Upper lobe of left lung (tissue), 6 donors: ENCODE measurements at regions not wholly inside any gene's neighbourhood (a gene's known extent, or its start where the extent isn't known, plus 50 kb on each side); places are given as distances from the start of the nearest gene placed in this dataset.

Source experiments
- ATAC-seq, 2 donors: fragments of 200-7000 bp; cut with Tn5 transposase; one replicate each; pipeline ENCODE4 v1.9.1; 2022; ENCODE audit warnings: mild to moderate bottlenecking in 2 of 2, moderate library complexity in 2 of 2; ENCODE audit not compliant: low FRiP score in 2 of 2
- DNase-seq, 2 donors: peaks; one replicate each; pipeline ENCODE4 v3.0.0-alpha.2; 2019 to 2020
- H3K27ac ChIP-seq, 4 donors: fragments of 200-600 bp; sonication (generic); one replicate each; pipeline ENCODE4 v1.5.1; 2016 to 2019
- H3K27me3 ChIP-seq, 4 donors: fragments of 200-600 bp; sonication (generic); one replicate each; pipeline ENCODE4 v1.5.1; 2017 to 2019
- H3K36me3 ChIP-seq, 4 donors: fragments of 200-600 bp; sonication (generic); one replicate each; pipeline ENCODE4 v1.5.1; 2016 to 2019
- H3K4me1 ChIP-seq, 4 donors: fragments of 200-600 bp; sonication (generic); one replicate each; pipeline ENCODE4 v1.5.1; 2018 to 2019
- H3K4me3 ChIP-seq, 4 donors: fragments of 200-600 bp; sonication (generic); one replicate each; pipeline ENCODE4 v1.5.1; 2017 to 2019; ENCODE audit warnings: mild to moderate bottlenecking in 2 of 4, moderate library complexity in 1 of 4
- H3K9me3 ChIP-seq, 4 donors: fragments of 200-600 bp; sonication (generic); one replicate each; pipeline ENCODE4 v1.5.1; 2018 to 2019
- EP300 ChIP-seq, 4 donors: sonication (generic); formaldehyde crosslinking; IDR thresholded peaks; one replicate each; pipeline ENCODE4 v1.5.1; 2017; ENCODE audit warnings: antibody characterized with exemption in 4 of 4, control low read depth in 2 of 4
- POLR2A ChIP-seq, 4 donors: fragments of 450-650 bp; IDR thresholded peaks; one replicate each; pipeline ENCODE4 v1.5.1; 2016 to 2017; ENCODE audit warnings: antibody characterized with exemption in 4 of 4, mild to moderate bottlenecking in 2 of 4
- POLR2AphosphoS5 ChIP-seq, 2 donors: sonication (generic); formaldehyde crosslinking; IDR thresholded peaks; one replicate each; pipeline ENCODE4 v1.5.1; 2017; ENCODE audit warnings: antibody characterized with exemption in 2 of 2
- whole genome bisulfite sequencing, 2 donors: methylation state at CpG; one replicate each; pipeline ENCODE4 v1.1.5; 2017 to 2018; 5-methylcytosine and 5-hydroxymethylcytosine counted together
- TF ChIP-seq, protein P1 (sequence below), 6 experiments: fragments of 450-650 bp in 4 of 6; fragments of 200-600 bp in 2 of 6; sonication (generic) in 2 of 6; IDR thresholded peaks; one replicate each; pipeline ENCODE4 v1.5.1; 2016 to 2019; ENCODE audit warnings: antibody characterized with exemption in 6 of 6
- donor health status: DM: no; HTN: no; CAD: no; lungs with moderate emphysema.
- donor health status: DM: no; HTN: yes; CAD: no; lungs with severe emphysema.

DNA sequence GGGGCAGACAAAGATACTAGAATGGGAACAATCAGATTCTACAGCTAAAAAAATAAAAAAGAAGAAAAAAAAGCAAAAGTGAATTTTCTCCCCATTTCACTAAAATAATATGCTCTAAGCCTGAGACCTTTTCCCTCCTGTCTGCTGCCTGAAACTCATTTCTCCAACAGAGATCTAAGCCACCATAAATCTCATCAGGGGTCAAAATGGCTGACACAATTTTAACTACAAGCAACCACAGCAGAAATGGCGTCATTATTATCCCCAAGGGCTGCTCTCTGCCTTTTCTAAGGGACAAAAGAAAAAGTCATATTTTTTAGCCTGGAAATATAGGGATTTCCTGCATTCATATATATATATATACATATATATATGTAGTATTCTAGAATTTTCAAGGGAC, 183.7 kb upstream of the CAMK1G start:
- 70 to 85% methylated on average over 1 of the region's 1 CpG for WGBS, 2 donors
- Histone ChIP-seq H3K27ac (no peak overlapping the region), H3K36me3 (no peaks in the 10 kb centered on the region), H3K27me3 (no peaks in the 10 kb centered on the region), H3K4me1 (peaks cover 0 to 8% (median 5%) of the 10 kb centered on the region in 4 donors), H3K9me3 (no peaks in the 10 kb centered on the region), H3K4me3 (no peak overlapping the region)
- ATAC-seq (no peak), DNase-seq (no peak)
- no peak for TF ChIP-seq POLR2A (IDR thresholded peaks at IDR 0.05)
- TF ChIP-seq, protein P1, sequence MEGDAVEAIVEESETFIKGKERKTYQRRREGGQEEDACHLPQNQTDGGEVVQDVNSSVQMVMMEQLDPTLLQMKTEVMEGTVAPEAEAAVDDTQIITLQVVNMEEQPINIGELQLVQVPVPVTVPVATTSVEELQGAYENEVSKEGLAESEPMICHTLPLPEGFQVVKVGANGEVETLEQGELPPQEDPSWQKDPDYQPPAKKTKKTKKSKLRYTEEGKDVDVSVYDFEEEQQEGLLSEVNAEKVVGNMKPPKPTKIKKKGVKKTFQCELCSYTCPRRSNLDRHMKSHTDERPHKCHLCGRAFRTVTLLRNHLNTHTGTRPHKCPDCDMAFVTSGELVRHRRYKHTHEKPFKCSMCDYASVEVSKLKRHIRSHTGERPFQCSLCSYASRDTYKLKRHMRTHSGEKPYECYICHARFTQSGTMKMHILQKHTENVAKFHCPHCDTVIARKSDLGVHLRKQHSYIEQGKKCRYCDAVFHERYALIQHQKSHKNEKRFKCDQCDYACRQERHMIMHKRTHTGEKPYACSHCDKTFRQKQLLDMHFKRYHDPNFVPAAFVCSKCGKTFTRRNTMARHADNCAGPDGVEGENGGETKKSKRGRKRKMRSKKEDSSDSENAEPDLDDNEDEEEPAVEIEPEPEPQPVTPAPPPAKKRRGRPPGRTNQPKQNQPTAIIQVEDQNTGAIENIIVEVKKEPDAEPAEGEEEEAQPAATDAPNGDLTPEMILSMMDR (IDR thresholded peaks at IDR 0.05), result no peak

- Histone ChIP-seq H3K27me3 (no peaks in the 10 kb centered on the region), H3K4me1 (peaks cover 0 to 8% (median 5%) of the 10 kb centered on the region in 4 donors), H3K4me3 (no peak overlapping the region), H3K9me3 (no peaks in the 10 kb centered on the region), H3K27ac (no peak overlapping the region), H3K36me3 (no peaks in the 10 kb centered on the region)
- no peak for ATAC-seq
- TF ChIP-seq POLR2AphosphoS5 (IDR thresholded peaks at IDR 0.05) (no peak), POLR2A (IDR thresholded peaks at IDR 0.05) (no peak), EP300 (IDR thresholded peaks at IDR 0.05) (no peak)
- TF ChIP-seq, protein P1 (IDR thresholded peaks at IDR 0.05), result no peak
- WGBS, 2 donors, result 76 to 80% methylated on average over 7 of the region's 7 CpGs
- DNase-seq, result no peak
Measured at GRCh38 chr1:209400351-209401220, 182.9 kb upstream of the CAMK1G start.

- Histone ChIP-seq H3K27ac (no peak overlapping the region), H3K9me3 (no peaks in the 10 kb centered on the region), H3K4me1 (peaks cover 0 to 8% (median 5%) of the 10 kb centered on the region in 4 donors), H3K4me3 (no peak overlapping the region), H3K27me3 (no peaks in the 10 kb centered on the region), H3K36me3 (no peaks in the 10 kb centered on the region)
- TF ChIP-seq EP300 (IDR thresholded peaks at IDR 0.05), result no peak
- ATAC-seq (no peak), DNase-seq (no peak)
- WGBS, 2 donors, result 79% methylated on average over 2 of the region's 2 CpGs
Measured at GRCh38 chr1:209402697-209403096, 180.8 kb upstream of the CAMK1G start.

GRCh38 chr1:209403921-209404320, 179.6 kb upstream of the CAMK1G start:
- H3K27me3 ChIP-seq, result no peaks in the 10 kb centered on the region
- no peaks in the 10 kb centered on the region for H3K36me3 ChIP-seq
- no peak overlapping the region for H3K4me3 ChIP-seq
- DNase-seq, result no peak
- no peak overlapping the region for H3K27ac ChIP-seq
- WGBS, 2 donors, result 88 to 94% methylated on average over 7 of the region's 7 CpGs
- no peak for ATAC-seq
- no peaks in the 10 kb centered on the region for H3K9me3 ChIP-seq
- TF ChIP-seq, protein P1 (IDR thresholded peaks at IDR 0.05), result no peak
- no peak for TF ChIP-seq EP300 (IDR thresholded peaks at IDR 0.05)
- no peak for TF ChIP-seq POLR2AphosphoS5 (IDR thresholded peaks at IDR 0.05)
- TF ChIP-seq POLR2A (IDR thresholded peaks at IDR 0.05), result no peak
- H3K4me1 ChIP-seq, result peaks cover 0 to 2% (median 0%) of the 10 kb centered on the region in 4 donors

DNA sequence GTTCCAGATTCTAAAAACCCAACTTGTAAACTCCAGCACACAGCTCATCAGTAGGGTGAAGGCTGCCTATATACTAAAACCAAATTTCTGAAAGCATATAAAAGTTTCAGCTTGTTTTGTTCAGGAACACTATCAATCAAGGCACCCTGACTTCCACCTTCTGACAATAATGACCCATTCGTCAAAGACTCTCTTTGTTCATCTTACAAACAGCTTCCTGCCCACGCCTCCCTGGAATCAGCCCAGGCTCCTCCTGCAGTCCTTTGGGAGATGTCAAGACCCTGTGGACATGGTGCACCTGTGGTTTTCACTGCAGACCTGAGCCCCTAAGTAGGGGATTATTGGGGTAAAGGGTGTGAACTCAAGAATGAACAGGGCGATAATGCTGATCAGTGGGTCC, 178.9 kb upstream of the CAMK1G start:
- Histone ChIP-seq H3K27me3 (no peaks in the 10 kb centered on the region), H3K4me3 (no peak overlapping the region), H3K9me3 (no peaks in the 10 kb centered on the region), H3K4me1 (no peaks in the 10 kb centered on the region), H3K36me3 (no peaks in the 10 kb centered on the region), H3K27ac (no peak overlapping the region)
- TF ChIP-seq EP300 (IDR thresholded peaks at IDR 0.05) (no peak), POLR2AphosphoS5 (IDR thresholded peaks at IDR 0.05) (no peak)
- no peak for DNase-seq
- no peak for ATAC-seq
- WGBS, 2 donors, result 53 to 63% methylated on average over 3 of the region's 3 CpGs
